ENCODE measurements at regions not wholly inside any gene's neighbourhood (a gene's known extent, or its start where the extent isn't known, plus 50 kb on each side); places are given as distances from the start of the nearest gene placed in this dataset.
A peak's percentile ranks its signal among the peaks of the same experiment; 100 is the strongest.
"Not testable (repeated sequence)": the region's sequence is repeated elsewhere in the genome, so short reads cannot be mapped to it uniquely, and the experiment has no call there.

DNA sequence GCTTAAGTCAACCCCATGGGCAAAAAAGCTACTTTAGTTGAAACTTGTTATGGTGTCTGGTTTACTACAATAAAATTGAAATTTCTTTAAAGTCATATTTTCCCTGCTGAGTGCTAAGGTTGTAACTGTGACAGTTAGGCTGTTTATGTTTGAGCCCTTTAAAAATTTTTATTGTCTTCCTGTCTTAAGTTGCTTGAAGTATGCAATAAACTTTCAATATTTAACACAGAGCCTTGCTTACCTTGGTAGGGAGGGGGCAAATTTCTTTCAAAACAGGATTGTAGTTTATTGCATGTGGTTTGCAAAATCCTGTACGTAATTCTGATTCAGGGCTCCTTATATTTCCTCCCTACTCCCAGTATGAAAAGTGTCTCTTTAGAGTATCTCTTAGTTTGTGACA, 465.5 kb upstream of the ACTBL2 start:
- no peak for DNase-seq (ENCODE audit: low spot score)

GRCh38 chr5:57947181-57947580, 464.6 kb upstream of the ACTBL2 start:
- no peak for DNase-seq (ENCODE audit: low spot score)

- DNase-seq (ENCODE audit: low spot score) = no peak
Observed at GRCh38 chr5:57940879-57941278, 458.3 kb upstream of the ACTBL2 start.

DNA sequence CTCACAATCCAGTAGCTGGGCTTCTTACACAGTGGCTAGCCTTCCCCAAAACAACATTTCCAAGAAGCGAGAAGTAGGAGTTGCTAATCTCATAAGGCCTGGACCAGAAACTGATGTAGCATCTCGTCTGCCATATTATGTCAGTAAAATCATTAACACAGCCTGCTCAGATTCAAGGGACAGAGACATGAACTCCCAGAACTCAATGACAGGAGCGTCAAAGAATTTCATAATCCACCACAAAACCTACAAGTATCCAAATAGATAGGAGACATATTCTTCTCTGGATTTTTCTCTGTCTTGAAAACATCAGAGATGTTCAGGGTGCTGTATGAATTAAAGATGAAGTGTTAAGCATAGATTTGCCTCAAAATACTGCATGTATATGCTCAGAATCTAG, 457.6 kb upstream of the ACTBL2 start:
- no peak for DNase-seq (ENCODE audit: low spot score)

GRCh38 chr5:57939771-57940170, 457.2 kb upstream of the ACTBL2 start:
- DNase-seq (ENCODE audit: low spot score) = no peak

DNA sequence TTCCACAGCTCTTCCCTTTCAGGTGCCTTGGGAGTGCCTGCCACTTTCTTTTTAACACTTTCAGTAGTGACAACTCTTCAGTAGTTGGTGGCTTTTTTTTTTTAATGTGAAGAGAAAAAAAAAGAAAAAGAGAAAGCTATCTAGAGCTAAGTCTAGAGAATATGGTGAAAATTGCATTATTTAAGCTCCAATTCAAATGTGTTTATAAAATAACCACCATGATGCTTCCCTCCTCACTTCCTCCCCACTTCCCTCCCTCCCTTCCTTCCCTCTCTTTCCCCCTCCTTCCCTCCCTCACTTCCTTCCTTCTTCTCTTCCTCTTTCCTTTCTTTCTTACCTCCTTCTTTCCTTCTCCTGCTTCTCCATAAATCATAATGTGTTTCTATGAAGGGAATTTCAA, 456.7 kb upstream of the ACTBL2 start:
- no peak for DNase-seq (ENCODE audit: low spot score)

DNA sequence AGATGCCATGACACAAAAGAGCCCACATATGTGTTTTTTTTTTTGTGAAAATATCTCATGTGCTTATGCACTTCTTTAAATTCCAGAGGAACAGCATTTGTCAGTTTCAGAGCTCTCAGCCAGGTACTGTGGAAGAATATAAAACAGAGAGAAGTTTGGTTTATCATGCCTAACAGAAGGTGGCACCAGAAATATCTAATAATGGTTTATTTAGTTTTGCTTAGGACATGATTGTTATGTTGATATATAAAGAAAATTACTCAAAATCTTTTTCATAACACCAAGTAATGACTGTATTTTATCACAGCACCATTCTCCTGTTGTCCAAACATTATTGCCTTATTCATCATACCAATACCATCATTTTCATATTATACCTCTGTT, 455.6 kb upstream of the ACTBL2 start:
- DNase-seq (ENCODE audit: low spot score) = no peak

DNA sequence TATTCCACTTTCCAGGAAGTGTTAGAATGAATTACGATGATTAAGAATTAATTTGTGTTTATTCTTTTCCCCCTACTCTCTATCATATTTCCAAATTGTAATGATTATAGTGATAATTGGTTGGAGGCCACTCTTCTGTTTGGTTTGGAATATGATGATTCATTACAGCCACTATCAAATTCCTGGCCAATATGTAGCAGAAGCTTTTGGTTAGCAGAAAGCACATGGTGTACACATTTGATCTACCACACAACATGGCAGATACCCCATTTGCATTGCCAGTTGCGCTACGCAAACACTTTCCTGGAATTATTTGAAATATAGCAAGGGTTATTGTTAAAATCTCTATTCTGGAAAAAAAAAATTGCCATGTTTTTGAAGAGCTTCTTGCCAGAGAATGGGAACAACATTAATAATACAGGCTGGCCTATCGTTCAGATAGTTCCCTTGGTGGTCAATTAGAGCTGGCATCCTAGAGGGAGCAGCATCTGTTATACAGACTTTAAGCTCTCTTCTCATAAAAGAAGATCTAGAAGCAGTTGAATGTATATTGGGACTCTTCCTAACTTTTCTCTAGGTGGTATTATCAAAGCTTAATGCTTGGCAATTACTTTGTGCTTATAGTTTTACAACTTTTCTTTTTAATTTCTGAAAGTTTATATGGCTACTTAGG, 455.0 kb upstream of the ACTBL2 start:
- no peak for DNase-seq (ENCODE audit: low spot score)

DNA sequence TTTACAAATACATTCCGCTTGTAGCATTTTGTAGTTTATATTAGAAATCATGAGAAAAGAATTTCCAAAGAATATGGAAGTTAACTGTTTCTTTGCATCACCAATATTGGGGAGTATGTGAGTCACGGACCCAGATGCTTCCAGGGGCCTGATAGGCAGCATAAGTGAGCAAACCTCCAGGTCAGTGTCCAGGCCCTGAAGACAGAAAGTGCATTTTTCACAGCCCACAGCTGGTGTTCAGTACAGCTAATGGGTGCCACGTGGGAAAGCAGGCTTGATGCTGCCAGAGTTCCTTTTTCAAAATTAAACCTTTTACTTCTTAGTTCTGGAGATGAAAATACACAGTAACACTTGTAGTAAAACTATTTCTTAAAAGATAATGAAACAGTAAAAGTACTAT, 454.4 kb upstream of the ACTBL2 start:
- no peak for DNase-seq (ENCODE audit: low spot score)

- DNase-seq (ENCODE audit: low spot score) = no peak
Observed at GRCh38 chr5:57932761-57933160, 450.1 kb upstream of the ACTBL2 start.

DNA sequence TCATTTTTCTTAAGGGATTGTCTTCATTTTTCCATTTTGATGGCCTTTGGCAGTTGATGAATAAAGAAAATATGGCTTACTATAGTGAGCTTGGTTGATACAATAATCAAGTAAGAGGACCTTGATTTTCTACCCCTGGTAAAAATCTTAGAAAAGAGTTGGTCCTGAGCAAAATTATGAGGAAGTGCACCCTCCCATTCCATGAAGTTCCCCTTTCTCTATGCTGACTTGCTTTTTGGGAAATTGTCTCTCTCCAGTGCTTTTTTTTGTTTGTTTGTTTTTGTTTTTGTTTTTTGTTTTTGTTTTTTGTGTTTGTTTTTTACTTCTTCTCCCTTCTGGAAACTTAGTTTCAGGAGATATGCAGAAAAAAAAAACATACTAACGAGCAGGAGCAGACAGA, 449.2 kb upstream of the ACTBL2 start:
- DNase-seq (ENCODE audit: low spot score) = no peak

GRCh38 chr5:57931352-57931751, 448.7 kb upstream of the ACTBL2 start:
- no peak for DNase-seq (ENCODE audit: low spot score)

DNA sequence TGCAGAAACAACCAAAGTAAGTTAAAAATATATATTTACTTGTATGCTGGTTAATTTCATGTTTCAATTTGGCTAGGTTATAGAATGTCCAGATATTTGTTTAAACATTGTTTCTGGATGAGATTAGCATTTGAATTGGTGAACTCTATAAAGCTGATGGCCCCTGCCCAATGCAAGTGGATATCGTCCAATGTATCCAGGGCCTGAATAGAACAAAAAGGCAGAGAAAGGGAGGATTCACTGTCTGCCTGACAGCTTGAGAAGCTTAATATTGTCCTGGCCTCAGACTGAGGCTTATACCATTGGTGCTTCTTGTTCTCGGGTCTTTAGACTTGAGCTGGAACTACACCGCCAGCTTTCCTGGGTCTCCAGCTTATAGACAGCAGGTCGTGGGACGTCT, 446.7 kb upstream of the ACTBL2 start:
- DNase-seq (ENCODE audit: low spot score) = no peak

DNA sequence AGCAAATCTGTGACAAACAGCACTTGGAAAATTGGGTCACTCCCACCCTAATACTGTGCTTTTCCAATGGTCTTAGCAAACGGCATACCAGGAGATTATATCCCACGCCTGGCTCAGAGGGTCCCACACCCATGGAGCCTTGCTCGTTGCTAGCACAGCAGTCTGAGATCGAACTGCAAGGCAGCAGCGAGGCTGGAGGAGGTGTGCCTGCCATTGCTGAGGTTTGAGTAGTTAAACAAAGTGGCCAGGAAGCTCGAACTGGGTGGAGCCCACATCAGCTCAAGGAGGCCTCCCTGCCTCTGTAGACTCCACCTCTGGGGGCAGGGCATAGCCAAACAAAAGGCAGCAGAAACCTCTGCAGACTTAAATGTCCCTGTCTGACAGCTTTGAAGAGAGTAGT, 440.5 kb upstream of the ACTBL2 start:
- not testable (repeated sequence) for DNase-seq (ENCODE audit: low spot score)

GRCh38 chr5:57917004-57917403, 434.4 kb upstream of the ACTBL2 start:
- DNase-seq (ENCODE audit: low spot score) = no peak

GRCh38 chr5:57915536-57915935, 432.9 kb upstream of the ACTBL2 start:
- DNase-seq (ENCODE audit: low spot score) = no peak

- no peak for DNase-seq (ENCODE audit: low spot score)
Observed at GRCh38 chr5:57911438-57911837, 428.8 kb upstream of the ACTBL2 start.

- no peak for DNase-seq (ENCODE audit: low spot score)
Observed at GRCh38 chr5:57906671-57907070, 424.1 kb upstream of the ACTBL2 start.

DNA sequence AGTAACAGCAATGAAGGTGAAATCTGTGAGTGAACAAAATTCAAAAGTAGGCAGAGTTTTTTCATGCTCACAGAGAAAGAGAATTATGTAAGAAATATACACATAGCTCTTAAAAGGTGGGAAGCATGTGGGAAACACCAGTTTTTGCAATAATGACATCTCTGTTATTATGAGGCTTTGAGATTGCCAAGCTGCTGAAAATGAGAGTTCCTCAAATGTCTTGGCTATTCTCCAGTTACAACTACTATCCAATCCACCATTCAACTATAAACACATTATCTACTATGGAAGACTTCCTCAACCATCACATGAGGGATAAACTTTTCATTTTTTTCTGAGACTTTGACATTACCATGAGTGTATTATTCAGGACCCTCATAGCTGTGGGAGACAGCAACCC, 420.8 kb upstream of the ACTBL2 start:
- DNase-seq (ENCODE audit: low spot score) = no peak

- DNase-seq (ENCODE audit: low spot score) = no peak
Observed at GRCh38 chr5:57902095-57902494, 419.5 kb upstream of the ACTBL2 start.

GRCh38 chr5:57900381-57900944, 417.9 kb upstream of the ACTBL2 start:
- DNase-seq (ENCODE audit: low spot score) = peak; percentile 16

GRCh38 chr5:57896576-57896975, 414.0 kb upstream of the ACTBL2 start:
- no peak for DNase-seq (ENCODE audit: low spot score)

DNA sequence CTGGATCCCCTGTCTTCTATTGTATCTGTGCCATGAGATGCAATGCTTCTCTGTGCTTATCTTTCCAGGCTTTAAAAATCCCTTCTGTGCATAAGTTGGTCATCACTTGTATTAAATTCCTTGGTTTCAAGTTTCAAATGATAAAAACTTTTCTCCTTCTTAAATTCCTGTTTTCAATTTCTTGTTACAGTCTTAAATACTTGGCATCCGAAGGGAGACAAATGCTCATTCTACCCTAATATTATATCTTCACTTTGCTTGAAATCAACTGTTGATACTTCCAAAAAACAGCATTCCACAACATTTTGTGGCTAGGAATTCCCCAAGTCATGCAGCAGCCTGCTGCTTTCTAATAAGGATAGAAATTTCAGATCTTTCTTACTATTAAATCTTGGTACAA, 413.2 kb upstream of the ACTBL2 start:
- no peak for DNase-seq (ENCODE audit: low spot score)

- DNase-seq (ENCODE audit: low spot score) = no peak
Observed at GRCh38 chr5:57893926-57894325, 411.3 kb upstream of the ACTBL2 start.

Measured in cerebellar cortex (tissue), 1 donor.